PC-3 (cell line): ENCODE measurements at regions not wholly inside any gene's neighbourhood (a gene's known extent, or its start where the extent isn't known, plus 50 kb on each side); places are given as distances from the start of the nearest gene placed in this dataset.

Experiments used
- ATAC-seq: fragments of 200-7000 bp; cut with Tn5 transposase; 2 replicates; pipeline ENCODE4 v1.9.1; 2020; ENCODE audit warnings: mild to moderate bottlenecking, moderate library complexity
- BruUV-seq: library from RNA; stranded (reverse); fragments of 400-500 nt; replicated peaks from 2 replicates; lab custom pipeline; 2021; lab: Mats Ljungman, UMichigan
- CTCF ChIA-PET: fragments of 300-600 bp; sonication (Branson Sonifier 250); formaldehyde crosslinking; loops from one replicate; lab custom pipeline; 2022; ENCODE audit warnings: antibody characterized with exemption; lab: Charles Lee
- POLR2A ChIA-PET: fragments of 300-600 bp; sonication (Branson Sonifier 250); formaldehyde crosslinking; loops from one replicate; lab custom pipeline; 2022; ENCODE audit warnings: antibody characterized with exemption; ENCODE audit not compliant: unreplicated experiment; lab: Charles Lee
- DNase-seq: peaks from one replicate; pipeline ENCODE4 v3.0.0-alpha.2; 2015
- H2AFZ ChIP-seq: fragments of 300-600 bp; sonication (generic); 2 replicates; pipeline ENCODE4 v1.6.0; 2016; ENCODE audit warnings: antibody characterized with exemption, low read length
- H3F3A ChIP-seq: fragments of 300-600 bp; sonication (generic); one replicate; pipeline ENCODE4 v1.6.0; 2017; ENCODE audit warnings: antibody characterized with exemption, low read length, control low read depth, mild to moderate bottlenecking; ENCODE audit not compliant: unreplicated experiment
- H3K27ac ChIP-seq: fragments of 300-600 bp; sonication (generic); 2 replicates; pipeline ENCODE4 v1.5.1; 2016; ENCODE audit warnings: mild to moderate bottlenecking, low read length
- H3K27me3 ChIP-seq: fragments of 300-600 bp; sonication (generic); 2 replicates; pipeline ENCODE4 v1.6.1; 2016; ENCODE audit warnings: low read length, mixed read lengths
- H3K36me3 ChIP-seq: fragments of 300-600 bp; sonication (generic); 2 replicates; pipeline ENCODE4 v1.6.1; 2016; ENCODE audit warnings: low read depth, mixed run types, low read length, mixed read lengths
- H3K4me1 ChIP-seq: fragments of 300-600 bp; sonication (generic); 2 replicates; pipeline ENCODE4 v1.5.1; 2016; ENCODE audit warnings: low read length; ENCODE audit not compliant: insufficient read depth
- H3K4me2 ChIP-seq: fragments of 300-600 bp; sonication (generic); 2 replicates; pipeline ENCODE4 v1.6.0; 2016; ENCODE audit warnings: low read length
- H3K4me3 ChIP-seq: fragments of 300-600 bp; sonication (generic); 2 replicates; pipeline ENCODE4 v1.5.1; 2016; ENCODE audit warnings: mild to moderate bottlenecking, low read length, mixed read lengths
- H3K79me2 ChIP-seq: fragments of 300-600 bp; sonication (generic); 2 replicates; pipeline ENCODE4 v1.6.1; 2017; ENCODE audit warnings: low read length, mixed read lengths
- H3K9ac ChIP-seq: fragments of 300-600 bp; sonication (generic); 2 replicates; pipeline ENCODE4 v1.6.0; 2016; ENCODE audit warnings: mild to moderate bottlenecking, low read length
- H3K9me2 ChIP-seq: fragments of 300-600 bp; sonication (generic); replicated peaks from 2 replicates; pipeline ENCODE4 v1.6.1; 2016; ENCODE audit warnings: mixed run types, low read length, mixed read lengths
- H3K9me3 ChIP-seq: fragments of 300-600 bp; sonication (generic); 2 replicates; pipeline ENCODE4 v1.6.1; 2016; ENCODE audit warnings: low read length, mixed read lengths
- H4K20me1 ChIP-seq: fragments of 300-600 bp; sonication (generic); 2 replicates; pipeline ENCODE4 v1.6.1; 2016; ENCODE audit warnings: low read length, mixed read lengths
- CTCF ChIP-seq: fragments of 300-600 bp; sonication (generic); conservative IDR thresholded peaks from 2 replicates; pipeline ENCODE4 v1.5.1; 2017; ENCODE audit warnings: antibody characterized with exemption, low read depth, mild to moderate bottlenecking, low read length
- EZH2 ChIP-seq: fragments of 300-600 bp; sonication (generic); IDR thresholded peaks from one replicate; pipeline ENCODE4 v1.6.1; 2017; ENCODE audit warnings: antibody characterized with exemption, mild to moderate bottlenecking, low read length; ENCODE audit not compliant: unreplicated experiment
- EZH2phosphoT487 ChIP-seq: fragments of 300-600 bp; sonication (generic); IDR thresholded peaks from 2 replicates; pipeline ENCODE4 v1.6.1; 2018; ENCODE audit warnings: mild to moderate bottlenecking, antibody characterized with exemption, low read length, borderline replicate concordance
- intact Hi-C: fragments of 100-400 bp; cut with micrococcal nuclease; formaldehyde crosslinking; loops from 2 replicates; pipeline ENCODE4 v1.9.0; 2023

- ATAC-seq (no peak), DNase-seq (peak; percentile 42)
- no peaks in the 10 kb centered on the region for H3F3A ChIP-seq
- no peak for TF ChIP-seq EZH2phosphoT487
- TF ChIP-seq EZH2 = no peak
- intact Hi-C loops = no loop called here
- H3K4me3 ChIP-seq = no peak overlapping the region
- no peaks in the 10 kb centered on the region for H3K4me1 ChIP-seq
- CTCF ChIA-PET = no interaction called here
- POLR2A ChIA-PET = no interaction called here
- H3K36me3 ChIP-seq = no peaks in the 10 kb centered on the region
- no peaks in the 10 kb centered on the region for H3K9me3 ChIP-seq
- no peaks in the 10 kb centered on the region for H3K79me2 ChIP-seq
- no peak overlapping the region for H3K4me2 ChIP-seq
- H3K27me3 ChIP-seq = no peaks in the 10 kb centered on the region
- no peak overlapping the region for H3K9ac ChIP-seq
- H4K20me1 ChIP-seq = no peaks in the 10 kb centered on the region
- no TSS peak for BruUV-seq
- no peaks in the 10 kb centered on the region for H3K9me2 ChIP-seq
- no peak overlapping the region for H2AFZ ChIP-seq
- H3K27ac ChIP-seq = no peak overlapping the region
Observed at GRCh38 chr18:6553234-6553900, 138.7 kb upstream of the L3MBTL4 start.

GRCh38 chr18:6557057-6557769 lies 142.5 kb upstream of the L3MBTL4 start:
- Histone ChIP-seq H3K4me2 (no peak overlapping the region), H3K27me3 (no peaks in the 10 kb centered on the region), H4K20me1 (no peaks in the 10 kb centered on the region), H3K4me1 (peaks cover 12% of the 10 kb centered on the region), H3K36me3 (no peaks in the 10 kb centered on the region), H3K4me3 (no peak overlapping the region), H3K9me3 (no peaks in the 10 kb centered on the region), H3K9me2 (no peaks in the 10 kb centered on the region), H3F3A (no peaks in the 10 kb centered on the region), H3K79me2 (no peaks in the 10 kb centered on the region), H2AFZ (no peak overlapping the region), H3K9ac (no peak overlapping the region), H3K27ac (no peak overlapping the region)
- TF ChIP-seq CTCF = no peak
- TF ChIP-seq EZH2 = no peak
- TF ChIP-seq EZH2phosphoT487 = no peak
- ChIA-PET POLR2A (no interaction called here), CTCF (interaction anchor here (1.1 kb wide), 1 partner anchor 689 kb away, joined by 5 read pairs; no protein-coding TSS in a partner anchor)
- ATAC-seq (no peak), DNase-seq (no peak)
- no TSS peak for BruUV-seq
- intact Hi-C loops = no loop called here

GRCh38 chr18:6557770-6558248 lies 143.1 kb upstream of the L3MBTL4 start:
- H3K27me3 ChIP-seq = no peaks in the 10 kb centered on the region
- no TSS peak for BruUV-seq
- H3K36me3 ChIP-seq = no peaks in the 10 kb centered on the region
- TF ChIP-seq CTCF (no peak), EZH2 (no peak), EZH2phosphoT487 (no peak)
- intact Hi-C loops = no loop called here
- ATAC-seq (no peak), DNase-seq (no peak)
- H3F3A ChIP-seq = no peaks in the 10 kb centered on the region
- H3K9ac ChIP-seq = no peak overlapping the region
- H3K79me2 ChIP-seq = no peaks in the 10 kb centered on the region
- H3K4me1 ChIP-seq = peaks cover 12% of the 10 kb centered on the region
- H3K9me3 ChIP-seq = no peaks in the 10 kb centered on the region
- ChIA-PET POLR2A (no interaction called here), CTCF (no interaction called here)
- H3K4me2 ChIP-seq = no peak overlapping the region
- no peak overlapping the region for H3K4me3 ChIP-seq
- no peaks in the 10 kb centered on the region for H4K20me1 ChIP-seq
- no peak overlapping the region for H3K27ac ChIP-seq
- H2AFZ ChIP-seq = no peak overlapping the region
- no peaks in the 10 kb centered on the region for H3K9me2 ChIP-seq
